HG03342 (cell line): ENCODE measurements at regions not wholly inside any gene's neighbourhood (a gene's known extent, or its start where the extent isn't known, plus 50 kb on each side); places are given as distances from the start of the nearest gene placed in this dataset.
"Not testable (repeated sequence)": the region's sequence is repeated elsewhere in the genome, so short reads cannot be mapped to it uniquely, and the experiment has no call there.

ENCODE experiments used
- ATAC-seq: cut with Tn5 transposase; IDR thresholded peaks from one replicate; pipeline ENCODE4 v1.9.1; 2021; ENCODE audit warnings: mild to moderate bottlenecking, moderate library complexity; ENCODE audit not compliant: unreplicated experiment

- no peak for ATAC-seq
Observed at GRCh38 chr10:81541517-81541916, 333.5 kb upstream of the NRG3 start.

DNA sequence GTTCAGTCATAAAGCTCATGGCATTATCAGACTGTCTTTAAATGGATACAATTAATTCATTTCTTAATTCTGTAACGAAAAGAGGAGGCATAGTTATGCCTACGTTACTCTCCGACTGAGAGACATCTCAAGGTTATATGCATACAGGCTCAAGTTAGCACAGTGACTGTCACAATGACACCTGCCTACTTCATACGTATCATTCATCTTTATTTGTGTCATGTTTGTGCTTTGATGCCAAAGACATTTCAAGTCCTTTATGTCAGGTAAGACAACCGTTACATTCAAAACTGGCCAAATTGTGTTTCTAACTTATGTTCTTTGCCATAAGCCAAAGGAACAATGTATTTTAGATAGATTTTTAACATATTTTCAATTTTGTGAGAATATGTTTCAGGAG lies 328.8 kb upstream of the NRG3 start:
- ATAC-seq, result no peak

GRCh38 chr10:81548160-81548559 lies 326.8 kb upstream of the NRG3 start:
- ATAC-seq, result no peak

DNA sequence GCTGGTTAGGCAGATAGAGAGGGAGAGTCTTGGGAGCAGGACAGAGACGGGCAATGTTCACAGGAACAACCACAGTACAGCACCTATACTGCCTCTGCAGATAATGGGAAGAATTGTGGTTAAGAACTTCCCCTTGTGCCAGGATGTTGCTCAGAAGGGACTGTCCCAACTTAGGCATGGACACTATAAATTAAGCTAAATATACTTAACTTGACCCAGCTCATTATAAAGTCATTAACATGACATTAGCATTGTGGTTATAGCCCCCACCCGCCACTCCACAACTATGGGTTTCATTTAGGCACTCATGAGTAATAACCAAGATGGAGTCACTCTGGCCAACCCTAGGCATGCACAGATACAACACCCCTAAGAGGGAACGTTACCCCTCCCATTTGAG lies 310.9 kb upstream of the NRG3 start:
- ATAC-seq, result no peak

- no peak for ATAC-seq
Observed at GRCh38 chr10:81569488-81569887, 305.5 kb upstream of the NRG3 start.

GRCh38 chr10:81570349-81570748 lies 304.6 kb upstream of the NRG3 start:
- ATAC-seq, result no peak

DNA sequence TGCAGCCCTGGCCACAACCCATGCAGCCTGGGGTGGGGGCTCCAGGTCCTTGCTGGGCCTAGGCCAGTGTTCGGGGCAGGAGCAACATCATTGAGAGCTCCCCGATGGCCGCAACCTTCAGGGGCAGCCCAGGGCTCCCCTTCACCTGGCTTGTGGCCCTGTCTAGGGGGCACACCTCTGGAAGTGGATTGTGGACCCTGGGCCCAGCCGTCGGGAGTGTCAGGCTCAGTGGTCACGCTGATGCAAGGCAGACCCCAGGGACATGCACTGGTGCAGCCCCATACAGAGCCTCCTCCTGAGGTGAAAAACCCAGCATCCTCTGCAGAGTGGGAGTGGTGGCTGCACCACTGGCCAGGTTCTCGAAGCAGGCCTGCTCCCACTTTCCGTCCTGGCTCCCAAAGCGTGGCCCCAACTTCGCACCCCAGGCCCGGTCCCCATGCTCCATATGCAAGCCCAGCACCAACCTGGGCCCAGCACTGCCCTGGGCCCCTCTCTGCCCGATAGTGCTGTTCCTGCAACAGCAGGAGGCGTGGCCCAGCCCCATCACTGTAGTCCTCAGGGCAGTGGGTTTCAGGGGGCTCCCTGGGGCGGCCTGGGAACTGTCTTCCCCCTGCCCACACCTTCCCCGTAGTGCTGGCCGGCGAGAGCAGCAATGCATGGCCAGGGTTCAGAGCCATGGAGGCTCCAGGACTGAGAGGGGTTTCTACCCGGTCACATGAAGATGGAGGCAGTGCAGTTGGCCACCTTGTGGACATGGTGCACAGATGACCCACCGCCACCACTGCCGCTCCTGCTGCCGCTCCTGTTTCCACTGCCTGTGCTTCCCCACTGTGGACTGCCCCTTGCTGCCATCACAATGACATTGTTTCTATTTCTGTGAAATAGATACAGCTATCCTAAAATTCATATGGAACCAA lies 303.9 kb upstream of the NRG3 start:
- no peak for ATAC-seq

DNA sequence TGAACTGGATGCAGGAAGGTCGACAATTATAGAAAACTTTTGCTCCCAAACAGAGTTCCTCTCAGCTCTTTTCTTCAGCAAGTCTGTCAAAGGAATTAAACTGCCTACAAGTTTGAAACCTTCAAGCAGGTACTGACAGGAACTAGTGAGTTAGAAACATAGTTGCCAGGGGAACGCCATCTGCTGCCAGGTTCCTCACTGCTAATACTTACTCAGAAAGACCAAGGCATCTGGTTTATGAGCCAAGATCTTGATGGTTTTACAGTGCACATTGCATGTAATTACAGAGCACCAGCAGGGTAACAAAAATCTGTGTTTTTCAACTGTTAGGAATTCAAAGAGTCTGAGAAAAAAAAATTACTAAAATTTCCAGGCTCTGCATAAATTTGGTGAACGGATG lies 300.0 kb upstream of the NRG3 start:
- ATAC-seq, result no peak

- no peak for ATAC-seq
Observed at GRCh38 chr10:81576336-81576735, 298.7 kb upstream of the NRG3 start.

GRCh38 chr10:81594991-81595390 lies 280.0 kb upstream of the NRG3 start:
- no peak for ATAC-seq

GRCh38 chr10:81600185-81600584 lies 274.8 kb upstream of the NRG3 start:
- no peak for ATAC-seq

DNA sequence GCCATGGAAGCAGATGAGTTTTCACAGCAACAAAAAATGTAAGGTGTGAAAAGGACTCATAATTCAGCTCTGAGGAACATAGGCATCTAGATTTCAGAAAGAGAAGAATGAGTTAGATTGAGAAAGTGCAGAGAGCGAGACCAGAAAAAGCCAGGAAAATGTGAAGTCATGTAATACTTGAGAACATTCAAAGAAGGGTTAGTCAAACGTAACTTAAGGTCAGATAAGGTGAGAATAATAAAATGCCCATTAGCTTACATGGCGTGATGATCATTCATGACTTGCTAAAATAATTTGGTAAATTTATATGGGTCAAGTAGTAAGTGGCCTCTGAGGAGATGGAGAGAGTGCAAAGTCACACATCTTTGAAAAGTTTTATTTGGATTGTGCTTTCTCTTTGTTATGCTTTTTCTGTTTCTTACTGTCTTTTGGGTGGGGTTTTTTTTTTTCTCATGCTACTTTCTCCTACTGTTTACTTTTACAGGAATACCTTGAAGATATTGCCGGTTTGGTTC lies 271.8 kb upstream of the NRG3 start:
- no peak for ATAC-seq

GRCh38 chr10:81644485-81644884 lies 230.5 kb upstream of the NRG3 start:
- not testable (repeated sequence) for ATAC-seq

- ATAC-seq, result no peak
Observed at GRCh38 chr10:81655986-81656385, 219.0 kb upstream of the NRG3 start.

DNA sequence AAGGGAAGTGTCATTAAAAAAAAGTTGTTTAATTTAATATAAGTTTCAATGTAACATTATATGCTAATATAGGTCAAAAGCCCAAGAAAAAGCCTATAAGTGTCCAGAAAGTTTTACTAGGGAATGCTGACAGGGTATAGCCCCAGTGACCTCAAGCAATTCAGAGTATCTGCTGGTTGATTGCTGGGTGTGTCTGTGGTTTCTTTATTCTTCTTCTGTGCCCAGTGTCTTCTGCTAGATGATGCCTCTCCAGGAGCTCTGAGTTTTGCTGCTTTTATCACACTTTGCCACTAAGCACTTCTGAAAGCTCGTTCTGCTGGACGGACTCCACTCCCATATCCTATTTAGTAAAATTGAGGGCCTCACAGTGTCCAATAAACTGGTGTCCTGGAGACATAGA lies 212.2 kb upstream of the NRG3 start:
- no peak for ATAC-seq

- not testable (repeated sequence) for ATAC-seq
Observed at GRCh38 chr10:81664800-81665199, 210.2 kb upstream of the NRG3 start.

GRCh38 chr10:81674941-81675340 lies 200.1 kb upstream of the NRG3 start:
- no peak for ATAC-seq

- ATAC-seq, result no peak
Observed at GRCh38 chr10:81679291-81679690, 195.7 kb upstream of the NRG3 start.

DNA sequence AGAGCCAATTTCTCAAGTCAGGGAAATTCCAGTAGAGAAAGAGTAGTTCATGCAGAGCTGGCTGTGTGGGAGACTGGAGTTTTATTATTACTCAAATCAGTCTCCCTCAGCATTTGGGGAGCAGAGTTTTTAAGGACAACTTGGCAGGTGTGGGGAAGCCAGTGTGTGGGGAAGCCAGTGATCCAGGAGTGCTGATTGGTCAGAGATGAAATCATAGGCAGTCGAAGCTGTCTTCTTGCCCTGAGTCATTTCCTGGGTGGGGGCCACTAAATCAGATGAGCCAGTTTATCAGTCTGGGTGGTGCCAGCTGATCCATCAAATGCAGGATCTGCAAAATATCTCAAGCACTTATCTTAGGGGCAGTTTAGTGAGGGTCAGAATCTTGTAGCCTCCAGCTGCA lies 194.6 kb upstream of the NRG3 start:
- no peak for ATAC-seq

DNA sequence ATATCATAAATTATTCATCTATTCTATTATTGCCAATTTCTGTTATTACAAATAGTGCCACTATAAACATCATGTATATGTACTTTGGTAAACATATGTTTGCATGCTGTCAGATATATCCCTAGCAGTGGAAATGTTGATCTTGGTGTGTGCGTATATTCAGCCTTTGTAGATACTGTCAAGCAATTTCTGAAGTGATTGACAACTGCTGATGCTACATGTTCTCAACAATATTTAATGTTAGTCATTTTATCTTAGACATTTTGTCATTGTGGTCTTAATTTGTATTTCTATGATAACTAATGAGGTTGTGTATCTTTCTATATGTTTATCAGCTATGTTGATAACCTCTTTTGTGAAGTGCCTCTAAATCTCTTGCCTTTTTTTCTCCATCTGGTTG lies 186.5 kb upstream of the NRG3 start:
- ATAC-seq, result no peak

DNA sequence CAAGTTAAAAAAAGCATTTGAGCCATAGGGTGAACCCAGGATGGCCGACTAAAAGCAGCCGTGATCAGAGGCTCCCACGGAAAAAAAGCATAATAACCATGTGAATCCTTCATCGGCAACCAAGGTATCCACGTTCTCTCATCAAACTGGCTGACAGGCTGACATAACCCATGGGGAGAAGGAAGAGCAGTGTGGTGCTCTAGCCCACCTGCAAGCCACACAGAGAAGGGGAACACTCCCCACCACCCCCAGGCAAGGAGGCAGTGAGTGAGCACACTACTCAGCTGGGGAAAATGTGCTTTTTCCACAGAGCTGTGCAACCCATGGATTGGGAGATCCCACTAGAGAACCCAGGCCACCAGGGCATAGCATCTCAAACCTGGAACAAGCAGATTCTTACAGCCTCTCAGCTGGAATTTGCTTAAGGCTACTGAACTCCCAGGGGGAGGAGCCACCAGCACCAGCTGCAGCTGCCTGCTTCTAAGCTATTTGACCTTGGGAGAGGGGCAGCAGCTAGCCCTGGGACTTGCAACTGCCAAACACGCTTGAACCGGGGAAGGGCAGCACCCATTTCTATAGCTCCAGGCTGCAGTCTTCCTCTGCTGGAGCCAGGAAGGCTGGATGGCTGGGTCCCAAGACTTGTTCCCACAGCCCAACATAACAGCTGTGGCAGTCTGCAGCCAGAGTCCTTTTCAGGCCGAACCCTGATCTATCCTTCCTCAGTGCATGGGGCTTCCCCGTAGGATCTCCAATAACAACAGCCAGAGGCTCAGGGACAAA lies 178.2 kb upstream of the NRG3 start:
- ATAC-seq, result no peak

- ATAC-seq, result no peak
Observed at GRCh38 chr10:81704596-81704995, 170.4 kb upstream of the NRG3 start.
